Tibial artery (tissue), 4 donors: ENCODE measurements at regions not wholly inside any gene's neighbourhood (a gene's known extent, or its start where the extent isn't known, plus 50 kb on each side); places are given as distances from the start of the nearest gene placed in this dataset.

Source experiments
- DNase-seq, 2 donors: peaks; one replicate each; pipeline ENCODE4 v3.0.0-alpha.2; 2019
- H3K27ac ChIP-seq, 2 donors: fragments of 200-600 bp; sonication (generic) in 1 of 2; 1 replicate in 1 of 2; 2 replicates in 1 of 2; pipeline ENCODE4 v1.5.1; 2018 to 2019; ENCODE audit warnings: mild to moderate bottlenecking in 1 of 2
- H3K27me3 ChIP-seq, 2 donors: fragments of 200-600 bp; sonication (generic) in 1 of 2; one replicate each; pipeline versions ENCODE4 v1.5.1 to v1.6.0; 2016 to 2019
- H3K36me3 ChIP-seq, 3 donors: fragments of 200-600 bp; sonication (generic) in 2 of 3; one replicate each; pipeline ENCODE4 v1.5.1; 2016 to 2019; ENCODE audit warnings: mild to moderate bottlenecking in 2 of 3
- H3K4me1 ChIP-seq, 4 donors: fragments of 200-600 bp; sonication (generic) in 2 of 4; 1 replicate in 3 of 4; 2 replicates in 1 of 4; pipeline ENCODE4 v1.5.1; 2016 to 2019
- H3K4me3 ChIP-seq, 2 donors: fragments of 200-600 bp; sonication (generic) in 1 of 2; 1 replicate in 1 of 2; 2 replicates in 1 of 2; pipeline ENCODE4 v1.5.1; 2018 to 2019; ENCODE audit warnings: mild to moderate bottlenecking in 2 of 2
- H3K9me3 ChIP-seq, 3 donors: fragments of 200-600 bp; sonication (generic) in 1 of 3; one replicate each; pipeline ENCODE4 v1.5.1; 2016 to 2019
- CTCF ChIP-seq, 2 experiments: fragments of 200-600 bp in 1 of 2; fragments of 450-650 bp in 1 of 2; IDR thresholded peaks; one replicate each; pipeline ENCODE4 v1.5.1; 2017 to 2019; ENCODE audit warnings: antibody characterized with exemption in 2 of 2, mild to moderate bottlenecking in 1 of 2, moderate library complexity in 1 of 2
- intact Hi-C: fragments of 100-400 bp; cut with DNase I; formaldehyde crosslinking; loops from one replicate; pipeline ENCODE4 v1.15.0; 2023; ENCODE audit warnings: low total_unique reads

- Histone ChIP-seq H3K9me3 (no peaks in the 10 kb centered on the region), H3K36me3 (no peaks in the 10 kb centered on the region), H3K27ac (no peak overlapping the region), H3K4me1 (peaks cover 0 to 15% (median 9%) of the 10 kb centered on the region in 4 donors), H3K27me3 (peaks cover 0 to 11% of the 10 kb centered on the region in 2 donors), H3K4me3 (no peak overlapping the region)
- no peak for TF ChIP-seq CTCF (IDR thresholded peaks at IDR 0.05)
- intact Hi-C loops = no loop called here
- no peak for DNase-seq
Observed at GRCh38 chr6:6748001-6748400, 159.5 kb downstream of the LY86 start.

- DNase-seq = peak; percentile 65 to 73
- Histone ChIP-seq H3K4me3 (no peak overlapping the region), H3K36me3 (no peaks in the 10 kb centered on the region), H3K27me3 (peaks cover 0 to 8% of the 10 kb centered on the region in 2 donors), H3K9me3 (no peaks in the 10 kb centered on the region), H3K27ac (no peak overlapping the region), H3K4me1 (peaks cover 0 to 15% (median 9%) of the 10 kb centered on the region in 4 donors)
- intact Hi-C loops = no loop called here
- TF ChIP-seq CTCF (IDR thresholded peaks at IDR 0.05) = no peak
Observed at GRCh38 chr6:6749702-6750491, 161.4 kb downstream of the LY86 start.

- no peak for DNase-seq
- no peaks in the 10 kb centered on the region for H3K9me3 ChIP-seq
- TF ChIP-seq CTCF (IDR thresholded peaks at IDR 0.05) = no peak
- no peak overlapping the region for H3K27ac ChIP-seq
- intact Hi-C loops = no loop called here
- H3K4me1 ChIP-seq = peaks cover 0 to 15% (median 9%) of the 10 kb centered on the region in 4 donors
- peaks cover 0 to 8% of the 10 kb centered on the region in 2 donors for H3K27me3 ChIP-seq
- no peaks in the 10 kb centered on the region for H3K36me3 ChIP-seq
- H3K4me3 ChIP-seq = no peak overlapping the region
Observed at GRCh38 chr6:6750594-6751265, 162.2 kb downstream of the LY86 start.

GRCh38 chr6:6751266-6751596 lies 162.7 kb downstream of the LY86 start:
- no peak overlapping the region for H3K27ac ChIP-seq
- no peaks in the 10 kb centered on the region for H3K36me3 ChIP-seq
- no peak overlapping the region for H3K4me3 ChIP-seq
- peaks cover 0 to 11% of the 10 kb centered on the region in 2 donors for H3K27me3 ChIP-seq
- DNase-seq = no peak
- H3K4me1 ChIP-seq = peaks cover 0 to 15% (median 9%) of the 10 kb centered on the region in 4 donors
- TF ChIP-seq CTCF (IDR thresholded peaks at IDR 0.05) = no peak
- no peaks in the 10 kb centered on the region for H3K9me3 ChIP-seq
- intact Hi-C loops = no loop called here

GRCh38 chr6:6751619-6752023 lies 163.1 kb downstream of the LY86 start:
- intact Hi-C loops = no loop called here
- no peak overlapping the region for H3K27ac ChIP-seq
- TF ChIP-seq CTCF (IDR thresholded peaks at IDR 0.05) = no peak
- no peak overlapping the region for H3K4me3 ChIP-seq
- peak in 1 of 2 donors; percentile 48 for DNase-seq
- peaks cover 0 to 10% of the 10 kb centered on the region in 2 donors for H3K27me3 ChIP-seq
- no peaks in the 10 kb centered on the region for H3K9me3 ChIP-seq
- peaks cover 0 to 15% (median 9%) of the 10 kb centered on the region in 4 donors for H3K4me1 ChIP-seq
- H3K36me3 ChIP-seq = no peaks in the 10 kb centered on the region
